Upper lobe of left lung (tissue), 6 donors: ENCODE measurements at regions not wholly inside any gene's neighbourhood (a gene's known extent, or its start where the extent isn't known, plus 50 kb on each side); places are given as distances from the start of the nearest gene placed in this dataset.
"Not testable (repeated sequence)": the region's sequence is repeated elsewhere in the genome, so short reads cannot be mapped to it uniquely, and the experiment has no call there.

Experiments
- ATAC-seq, 2 donors: fragments of 200-7000 bp; cut with Tn5 transposase; one replicate each; pipeline ENCODE4 v1.9.1; 2022; ENCODE audit warnings: mild to moderate bottlenecking in 2 of 2, moderate library complexity in 2 of 2; ENCODE audit not compliant: low FRiP score in 2 of 2
- DNase-seq, 2 donors: peaks; one replicate each; pipeline ENCODE4 v3.0.0-alpha.2; 2019 to 2020
- H3K27ac ChIP-seq, 4 donors: fragments of 200-600 bp; sonication (generic); one replicate each; pipeline ENCODE4 v1.5.1; 2016 to 2019
- H3K27me3 ChIP-seq, 4 donors: fragments of 200-600 bp; sonication (generic); one replicate each; pipeline ENCODE4 v1.5.1; 2017 to 2019
- H3K36me3 ChIP-seq, 4 donors: fragments of 200-600 bp; sonication (generic); one replicate each; pipeline ENCODE4 v1.5.1; 2016 to 2019
- H3K4me1 ChIP-seq, 4 donors: fragments of 200-600 bp; sonication (generic); one replicate each; pipeline ENCODE4 v1.5.1; 2018 to 2019
- H3K4me3 ChIP-seq, 4 donors: fragments of 200-600 bp; sonication (generic); one replicate each; pipeline ENCODE4 v1.5.1; 2017 to 2019; ENCODE audit warnings: mild to moderate bottlenecking in 2 of 4, moderate library complexity in 1 of 4
- H3K9me3 ChIP-seq, 4 donors: fragments of 200-600 bp; sonication (generic); one replicate each; pipeline ENCODE4 v1.5.1; 2018 to 2019
- CTCF ChIP-seq, 6 experiments: fragments of 450-650 bp in 4 of 6; fragments of 200-600 bp in 2 of 6; sonication (generic) in 2 of 6; IDR thresholded peaks; one replicate each; pipeline ENCODE4 v1.5.1; 2016 to 2019; ENCODE audit warnings: antibody characterized with exemption in 6 of 6
- EP300 ChIP-seq, 4 donors: sonication (generic); formaldehyde crosslinking; IDR thresholded peaks; one replicate each; pipeline ENCODE4 v1.5.1; 2017; ENCODE audit warnings: antibody characterized with exemption in 4 of 4, control low read depth in 2 of 4
- POLR2A ChIP-seq, 4 donors: fragments of 450-650 bp; IDR thresholded peaks; one replicate each; pipeline ENCODE4 v1.5.1; 2016 to 2017; ENCODE audit warnings: antibody characterized with exemption in 4 of 4, mild to moderate bottlenecking in 2 of 4
- POLR2AphosphoS5 ChIP-seq, 2 donors: sonication (generic); formaldehyde crosslinking; IDR thresholded peaks; one replicate each; pipeline ENCODE4 v1.5.1; 2017; ENCODE audit warnings: antibody characterized with exemption in 2 of 2
- WGBS, 2 donors: methylation state at CpG; one replicate each; pipeline ENCODE4 v1.1.5; 2017 to 2018; 5-methylcytosine and 5-hydroxymethylcytosine counted together
- donor health status: DM: no; HTN: no; CAD: no; lungs with moderate emphysema.
- donor health status: DM: no; HTN: yes; CAD: no; lungs with severe emphysema.

GRCh38 chr2:167752734-167753133, 494.7 kb downstream of the STK39 start:
- TF ChIP-seq POLR2A (IDR thresholded peaks at IDR 0.05), result no peak
- no peak for TF ChIP-seq POLR2AphosphoS5 (IDR thresholded peaks at IDR 0.05)
- TF ChIP-seq EP300 (IDR thresholded peaks at IDR 0.05), result no peak
- TF ChIP-seq CTCF (IDR thresholded peaks at IDR 0.05), result no peak
- 61 to 67% methylated on average over 1 of the region's 1 CpG for WGBS, 2 donors

GRCh38 chr2:167750675-167751074, 496.7 kb downstream of the STK39 start:
- WGBS, 2 donors, result 91 to 92% methylated on average over 3 of the region's 3 CpGs
- ATAC-seq (no peak), DNase-seq (no peak)
- H3K4me3 ChIP-seq, result no peak overlapping the region
- H3K27me3 ChIP-seq, result no peaks in the 10 kb centered on the region
- H3K4me1 ChIP-seq, result no peaks in the 10 kb centered on the region
- H3K36me3 ChIP-seq, result no peaks in the 10 kb centered on the region
- no peak for TF ChIP-seq EP300 (IDR thresholded peaks at IDR 0.05)
- TF ChIP-seq POLR2A (IDR thresholded peaks at IDR 0.05), result no peak
- H3K27ac ChIP-seq, result no peak overlapping the region
- H3K9me3 ChIP-seq, result no peaks in the 10 kb centered on the region

More at GRCh38 chr2:167752734-167753133, 494.7 kb downstream of the STK39 start:
- H3K4me3 ChIP-seq, result no peak overlapping the region
- no peaks in the 10 kb centered on the region for H3K9me3 ChIP-seq
- no peak for ATAC-seq
- no peaks in the 10 kb centered on the region for H3K27me3 ChIP-seq
- no peak overlapping the region for H3K27ac ChIP-seq
- H3K36me3 ChIP-seq, result no peaks in the 10 kb centered on the region
- H3K4me1 ChIP-seq, result no peaks in the 10 kb centered on the region
- no peak for DNase-seq

- Histone ChIP-seq H3K4me3 (no peak overlapping the region), H3K36me3 (no peaks in the 10 kb centered on the region), H3K27me3 (no peaks in the 10 kb centered on the region), H3K27ac (no peak overlapping the region), H3K9me3 (no peaks in the 10 kb centered on the region), H3K4me1 (no peaks in the 10 kb centered on the region)
- WGBS, 2 donors, result 35 to 67% methylated on average over 1 of the region's 1 CpG
- DNase-seq, result no peak
- TF ChIP-seq CTCF (IDR thresholded peaks at IDR 0.05) (no peak), EP300 (IDR thresholded peaks at IDR 0.05) (no peak), POLR2AphosphoS5 (IDR thresholded peaks at IDR 0.05) (no peak), POLR2A (IDR thresholded peaks at IDR 0.05) (no peak)
- ATAC-seq, result no peak
Observed at GRCh38 chr2:167749660-167750059, 497.7 kb downstream of the STK39 start.

GRCh38 chr2:167749016-167749415, 498.4 kb downstream of the STK39 start:
- TF ChIP-seq POLR2AphosphoS5 (IDR thresholded peaks at IDR 0.05) (no peak), CTCF (IDR thresholded peaks at IDR 0.05) (no peak), EP300 (IDR thresholded peaks at IDR 0.05) (no peak), POLR2A (IDR thresholded peaks at IDR 0.05) (no peak)
- Histone ChIP-seq H3K9me3 (no peaks in the 10 kb centered on the region), H3K4me1 (no peaks in the 10 kb centered on the region), H3K4me3 (no peak overlapping the region), H3K36me3 (no peaks in the 10 kb centered on the region), H3K27me3 (no peaks in the 10 kb centered on the region), H3K27ac (no peak overlapping the region)
- no peak for ATAC-seq
- WGBS, 2 donors, result 80 to 95% methylated on average over 3 of the region's 3 CpGs
- no peak for DNase-seq

GRCh38 chr2:167748536-167748935, 498.9 kb downstream of the STK39 start:
- 88 to 100% methylated on average over 1 of the region's 1 CpG for WGBS, 2 donors

GRCh38 chr2:167745667-167746066, 501.7 kb downstream of the STK39 start:
- H3K4me3 ChIP-seq, result no peak overlapping the region
- no peaks in the 10 kb centered on the region for H3K4me1 ChIP-seq
- H3K9me3 ChIP-seq, result no peaks in the 10 kb centered on the region
- ATAC-seq (no peak), DNase-seq (no peak)
- no peak overlapping the region for H3K27ac ChIP-seq
- no peaks in the 10 kb centered on the region for H3K36me3 ChIP-seq
- no peaks in the 10 kb centered on the region for H3K27me3 ChIP-seq
- 88 to 90% methylated on average over 2 of the region's 2 CpGs for WGBS, 2 donors
- no peak for TF ChIP-seq EP300 (IDR thresholded peaks at IDR 0.05)
- no peak for TF ChIP-seq POLR2A (IDR thresholded peaks at IDR 0.05)
- TF ChIP-seq CTCF (IDR thresholded peaks at IDR 0.05), result no peak
- TF ChIP-seq POLR2AphosphoS5 (IDR thresholded peaks at IDR 0.05), result no peak

More at GRCh38 chr2:167748536-167748935, 498.9 kb downstream of the STK39 start:
- TF ChIP-seq POLR2A (IDR thresholded peaks at IDR 0.05), result no peak
- no peaks in the 10 kb centered on the region for H3K9me3 ChIP-seq
- H3K27me3 ChIP-seq, result no peaks in the 10 kb centered on the region
- no peak overlapping the region for H3K27ac ChIP-seq
- no peak for ATAC-seq
- H3K4me3 ChIP-seq, result no peak overlapping the region
- H3K36me3 ChIP-seq, result no peaks in the 10 kb centered on the region
- no peak for DNase-seq
- no peaks in the 10 kb centered on the region for H3K4me1 ChIP-seq

GRCh38 chr2:167739921-167740320, 507.5 kb downstream of the STK39 start:
- H3K4me1 ChIP-seq, result not testable (repeated sequence)

More at GRCh38 chr2:167739921-167740320, 507.5 kb downstream of the STK39 start:
- H3K36me3 ChIP-seq, ATAC-seq, H3K27me3 ChIP-seq, DNase-seq, H3K9me3 ChIP-seq, H3K4me3 ChIP-seq, H3K27ac ChIP-seq: not testable (repeated sequence)
- 67 to 69% methylated on average over 1 of the region's 1 CpG for WGBS, 2 donors
